ENCODE measurements at regions not wholly inside any gene's neighbourhood (a gene's known extent, or its start where the extent isn't known, plus 50 kb on each side); places are given as distances from the start of the nearest gene placed in this dataset.
"Not testable (repeated sequence)": the region's sequence is repeated elsewhere in the genome, so short reads cannot be mapped to it uniquely, and the experiment has no call there.

DNA sequence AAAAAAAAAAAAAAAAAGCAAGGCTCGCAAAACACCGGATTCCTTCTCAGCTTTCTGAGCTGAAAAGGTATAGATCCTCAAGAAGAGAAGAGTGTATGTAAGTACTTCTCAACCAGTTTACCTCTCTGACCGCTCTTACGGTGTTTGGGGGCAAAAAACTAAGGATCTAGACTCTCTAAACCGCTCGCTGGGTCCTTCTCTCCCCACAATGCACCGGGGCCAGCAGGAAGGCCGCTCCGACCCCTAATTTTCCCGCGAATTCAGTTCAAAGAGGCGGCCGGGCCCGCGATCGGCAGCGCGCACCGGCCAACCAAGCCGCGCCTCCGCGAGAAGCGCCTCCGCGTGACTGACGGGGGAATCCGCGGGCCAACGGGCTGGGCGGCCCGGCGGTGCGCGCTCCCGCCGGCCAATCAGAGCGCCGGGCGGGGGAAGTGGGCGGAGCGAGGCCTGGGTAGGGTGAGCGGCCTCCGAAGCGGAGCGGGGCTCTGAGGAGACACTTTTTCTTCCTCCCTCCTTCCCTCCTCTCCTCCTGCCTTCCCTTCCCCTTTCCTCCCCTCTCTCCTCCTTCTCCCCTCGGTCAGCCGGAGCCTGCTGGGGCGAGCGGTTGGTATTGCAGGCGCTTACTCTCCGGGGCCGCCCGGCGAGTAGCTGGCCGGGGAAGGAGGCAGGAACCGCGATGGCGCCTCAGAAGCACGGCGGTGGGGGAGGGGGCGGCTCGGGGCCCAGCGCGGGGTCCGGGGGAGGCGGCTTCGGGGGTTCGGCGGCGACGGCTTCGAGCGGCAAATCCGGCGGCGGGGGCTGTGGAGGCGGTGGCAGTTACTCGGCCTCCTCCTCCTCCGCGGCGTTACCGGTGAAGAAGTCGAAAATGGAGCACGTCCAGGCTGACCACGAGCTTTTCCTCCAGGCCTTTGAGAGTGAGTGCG, 93.0 kb downstream of the CRLF3 start:
- H3K9me3 ChIP-seq; H3K27me3 ChIP-seq (replicated peaks in 1 of 7); intact Hi-C loops (cut with DNase I; ENCODE audit: low total_unique reads): not testable (repeated sequence)
- TF ChIP-seq POLR2A (IDR thresholded peaks at IDR 0.05): peak in 1 of 3 donors; percentile 69
- TF ChIP-seq, protein P1, sequence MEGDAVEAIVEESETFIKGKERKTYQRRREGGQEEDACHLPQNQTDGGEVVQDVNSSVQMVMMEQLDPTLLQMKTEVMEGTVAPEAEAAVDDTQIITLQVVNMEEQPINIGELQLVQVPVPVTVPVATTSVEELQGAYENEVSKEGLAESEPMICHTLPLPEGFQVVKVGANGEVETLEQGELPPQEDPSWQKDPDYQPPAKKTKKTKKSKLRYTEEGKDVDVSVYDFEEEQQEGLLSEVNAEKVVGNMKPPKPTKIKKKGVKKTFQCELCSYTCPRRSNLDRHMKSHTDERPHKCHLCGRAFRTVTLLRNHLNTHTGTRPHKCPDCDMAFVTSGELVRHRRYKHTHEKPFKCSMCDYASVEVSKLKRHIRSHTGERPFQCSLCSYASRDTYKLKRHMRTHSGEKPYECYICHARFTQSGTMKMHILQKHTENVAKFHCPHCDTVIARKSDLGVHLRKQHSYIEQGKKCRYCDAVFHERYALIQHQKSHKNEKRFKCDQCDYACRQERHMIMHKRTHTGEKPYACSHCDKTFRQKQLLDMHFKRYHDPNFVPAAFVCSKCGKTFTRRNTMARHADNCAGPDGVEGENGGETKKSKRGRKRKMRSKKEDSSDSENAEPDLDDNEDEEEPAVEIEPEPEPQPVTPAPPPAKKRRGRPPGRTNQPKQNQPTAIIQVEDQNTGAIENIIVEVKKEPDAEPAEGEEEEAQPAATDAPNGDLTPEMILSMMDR (IDR thresholded peaks at IDR 0.05 in 8 of 11, conservative IDR thresholded peaks at IDR 0.05 in 3 of 11): peak in 1 of 11 experiments; percentile 27
- peak; percentile 86 to 89 (median 88) for TF ChIP-seq POLR2AphosphoS5 (IDR thresholded peaks at IDR 0.05)
- DNase-seq: peak; percentile 96
- Histone ChIP-seq H3K27ac (peak overlapping the region; percentile 77 to 95 (median 88)), H3K4me1 (peaks cover 12 to 51% (median 33%) of the 10 kb centered on the region in 6 donors), H3K36me3 (peaks cover 0 to 18% (median 1%) of the 10 kb centered on the region in 6 donors), H3K4me3 (peak overlapping the region; percentile 66 to 93 (median 76))
- 0 to 2% (median 1%) methylated on average over 54 to 87 of the region's 87 CpGs for WGBS, 5 donors

DNA sequence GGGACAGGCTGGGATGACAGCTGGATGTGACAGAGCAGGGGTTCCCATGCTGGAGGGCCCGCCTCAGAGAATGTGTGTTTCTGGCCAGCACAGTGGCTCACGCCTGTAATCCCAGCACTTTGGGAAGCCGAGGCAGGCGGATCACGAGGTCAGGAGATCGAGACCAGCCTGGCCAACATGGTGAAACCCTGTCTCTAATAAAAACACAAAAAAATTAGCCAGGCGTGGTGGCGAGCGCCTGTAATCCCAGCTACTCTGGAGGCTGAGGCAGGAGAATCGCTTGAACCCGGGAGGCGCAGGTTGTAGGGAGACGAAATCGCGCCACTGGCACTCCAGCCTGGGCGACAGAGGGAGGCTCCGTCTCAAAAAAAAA, 93.7 kb downstream of the CRLF3 start:
- 37 to 55% (median 45%) methylated on average over 16 to 17 of the region's 17 CpGs for WGBS, 5 donors
- H3K9me3 ChIP-seq; H3K27me3 ChIP-seq (replicated peaks in 1 of 7); intact Hi-C loops (cut with DNase I; ENCODE audit: low total_unique reads): not testable (repeated sequence)
- Histone ChIP-seq H3K36me3 (peaks cover 0 to 11% (median 0%) of the 10 kb centered on the region in 6 donors), H3K4me1 (peaks cover 12 to 51% (median 33%) of the 10 kb centered on the region in 6 donors), H3K27ac (peak overlapping the region in 7 of 8 donors; percentile 81 to 95 (median 89)), H3K4me3 (peak overlapping the region; percentile 7 to 93 (median 76))
- DNase-seq: peak; percentile 73

DNA sequence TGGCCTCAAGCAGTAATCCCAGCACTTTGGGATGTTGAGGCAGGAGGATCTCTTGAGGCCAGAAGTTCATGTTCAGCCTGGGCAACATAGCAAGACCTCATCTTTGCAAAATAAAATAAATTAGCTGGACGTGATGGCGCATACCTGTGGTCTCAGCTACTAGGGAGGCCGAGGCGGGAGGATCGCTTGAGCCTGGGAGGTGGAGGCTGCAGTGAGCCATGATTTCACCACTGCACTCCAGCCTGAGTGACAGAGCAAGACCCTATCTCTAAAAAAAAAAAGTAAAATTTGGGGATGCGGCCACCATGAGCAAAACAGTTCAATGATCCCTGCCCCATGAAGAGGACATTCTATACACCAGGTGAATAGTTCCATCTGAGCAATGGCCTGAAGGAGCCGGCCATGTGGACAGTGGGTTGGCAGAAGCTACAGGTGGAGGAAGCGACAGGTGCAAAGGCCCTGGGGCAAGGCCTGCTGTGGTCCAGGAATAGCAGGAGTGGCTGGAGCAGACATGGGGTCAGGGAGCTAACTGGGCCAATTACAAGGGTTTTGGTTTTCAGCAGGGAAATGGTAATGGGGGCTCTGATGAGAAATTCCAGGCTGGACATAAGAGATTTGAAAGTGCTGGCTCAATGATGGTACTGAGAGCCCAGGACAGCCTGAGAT, 94.2 kb downstream of the CRLF3 start:
- 92 to 99% (median 97%) methylated on average over 8 of the region's 8 CpGs for WGBS, 5 donors
- H3K9me3 ChIP-seq; intact Hi-C loops (cut with DNase I; ENCODE audit: low total_unique reads); H3K36me3 ChIP-seq; H3K27me3 ChIP-seq (replicated peaks in 1 of 7): not testable (repeated sequence)
- DNase-seq: peak; percentile 64
- peak overlapping the region in 2 of 8 donors; percentile 92 to 95 for H3K27ac ChIP-seq
- peaks cover 12 to 51% (median 32%) of the 10 kb centered on the region in 6 donors for H3K4me1 ChIP-seq
- H3K4me3 ChIP-seq: peak overlapping the region in 1 of 8 donors; percentile 79

DNA sequence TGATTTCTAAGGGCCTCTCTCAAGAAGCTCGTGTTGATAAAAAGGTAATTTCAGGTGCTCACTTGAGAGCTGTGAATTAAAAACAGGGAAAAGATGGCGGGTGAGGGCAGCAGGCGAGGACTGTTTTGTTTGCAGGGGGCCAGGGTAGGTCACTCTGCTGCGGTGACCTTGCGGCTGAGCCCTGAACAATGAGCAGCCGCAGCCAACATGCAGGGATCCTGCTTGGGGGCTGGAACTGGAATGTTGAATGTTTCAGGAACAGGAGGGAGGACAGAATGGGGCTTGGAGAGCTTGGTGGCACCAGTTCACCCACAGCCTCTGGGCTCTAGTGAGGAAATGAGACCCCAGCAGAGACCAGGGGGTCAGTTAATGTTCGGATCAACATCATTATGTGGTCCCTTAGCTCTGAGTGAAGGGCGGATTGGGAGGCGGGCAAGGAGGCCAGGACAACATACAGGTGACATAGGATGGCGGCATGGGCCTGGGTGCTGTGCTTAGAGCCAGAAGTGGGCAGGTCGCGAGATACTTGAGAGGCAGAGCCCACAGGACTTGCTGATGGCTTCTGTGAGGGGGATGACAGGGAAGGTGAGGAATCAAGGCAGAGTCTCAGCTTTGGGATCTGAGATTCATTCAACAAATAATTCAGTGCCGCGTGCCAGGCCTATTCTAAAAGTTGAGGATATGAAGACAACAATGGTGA, 94.9 kb downstream of the CRLF3 start:
- intact Hi-C loops (cut with DNase I; ENCODE audit: low total_unique reads); H3K36me3 ChIP-seq; H3K4me3 ChIP-seq; H3K27me3 ChIP-seq (replicated peaks in 1 of 7); H3K9me3 ChIP-seq: not testable (repeated sequence)
- H3K27ac ChIP-seq: peak overlapping the region in 1 of 8 donors; percentile 73
- peak; percentile 64 for DNase-seq
- H3K4me1 ChIP-seq: peaks cover 12 to 50% (median 29%) of the 10 kb centered on the region in 6 donors
- WGBS, 5 donors: 91 to 95% (median 94%) methylated on average over 14 of the region's 14 CpGs

DNA sequence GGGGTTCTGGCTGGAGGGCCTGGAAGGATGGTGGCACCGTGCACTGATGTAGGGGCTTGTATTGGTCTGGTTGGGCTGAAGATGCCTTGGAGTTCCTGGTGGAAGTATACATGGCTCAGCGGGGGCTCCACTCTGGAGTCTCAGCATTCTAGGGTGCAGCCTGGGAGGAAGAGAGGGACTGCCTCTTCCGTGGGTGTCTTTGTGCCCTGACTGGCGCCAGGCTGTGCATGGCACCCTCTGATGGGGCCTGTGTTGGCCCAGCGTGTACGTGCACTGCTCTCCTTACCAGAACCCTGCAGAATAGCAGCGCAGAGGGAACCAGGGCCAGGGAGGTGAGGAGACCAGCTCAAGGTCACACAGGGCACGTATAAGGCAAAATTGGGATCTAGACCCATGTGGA, 97.0 kb downstream of the CRLF3 start:
- peak; percentile 64 for DNase-seq
- H3K4me3 ChIP-seq; intact Hi-C loops (cut with DNase I; ENCODE audit: low total_unique reads); H3K36me3 ChIP-seq; H3K9me3 ChIP-seq; H3K27ac ChIP-seq; H3K27me3 ChIP-seq (replicated peaks in 1 of 7): not testable (repeated sequence)
- WGBS, 5 donors: 74 to 86% (median 84%) methylated on average over 6 to 8 of the region's 8 CpGs
- H3K4me1 ChIP-seq: peaks cover 0 to 30% (median 11%) of the 10 kb centered on the region in 6 donors

DNA sequence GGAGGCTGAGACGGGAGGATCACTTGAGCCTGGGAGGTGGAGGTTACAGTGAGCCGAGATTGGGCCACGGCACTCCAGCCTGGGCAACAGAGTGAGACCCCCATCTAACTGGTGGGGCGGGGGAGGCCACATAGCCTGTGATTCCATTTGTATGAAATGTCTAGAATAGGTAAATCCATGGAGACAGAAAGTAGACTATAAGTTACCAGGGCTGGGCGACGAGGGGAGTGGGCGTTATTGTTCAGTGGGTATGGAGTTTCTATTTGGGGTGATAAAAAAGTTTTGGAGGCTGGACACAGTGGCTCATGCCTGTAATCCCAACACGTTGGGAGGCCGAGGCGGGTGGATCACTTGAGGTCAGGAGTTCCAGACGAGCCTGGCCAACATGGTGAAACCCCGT, 97.8 kb downstream of the CRLF3 start:
- H3K27me3 ChIP-seq (replicated peaks in 1 of 7); H3K36me3 ChIP-seq; DNase-seq; H3K4me3 ChIP-seq; H3K27ac ChIP-seq; H3K9me3 ChIP-seq; intact Hi-C loops (cut with DNase I; ENCODE audit: low total_unique reads): not testable (repeated sequence)
- H3K4me1 ChIP-seq: peaks cover 0 to 29% (median 10%) of the 10 kb centered on the region in 6 donors
- 85 to 96% (median 89%) methylated on average over 12 of the region's 12 CpGs for WGBS, 5 donors

DNA sequence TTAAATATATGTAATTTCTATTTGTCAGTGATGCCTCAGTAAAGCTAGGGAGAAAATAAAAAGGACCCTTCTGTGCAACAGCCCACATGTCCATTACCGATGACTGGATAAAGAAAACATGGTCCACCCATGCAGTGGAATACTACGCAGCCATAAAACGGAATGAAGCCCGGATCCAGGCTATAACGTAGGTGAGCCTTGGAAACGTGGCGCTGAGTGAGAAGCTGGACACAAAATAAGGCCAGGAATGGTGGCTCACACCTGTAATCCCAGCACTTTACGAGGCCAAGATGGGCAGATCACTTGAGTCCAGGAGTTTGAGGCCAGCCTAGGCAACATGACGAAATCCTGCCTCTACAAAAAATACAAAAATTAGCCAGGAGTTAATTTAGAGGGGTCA, 98.2 kb downstream of the CRLF3 start:
- H3K9me3 ChIP-seq; H3K27me3 ChIP-seq (replicated peaks in 1 of 7); H3K36me3 ChIP-seq; intact Hi-C loops (cut with DNase I; ENCODE audit: low total_unique reads); DNase-seq; H3K27ac ChIP-seq; H3K4me3 ChIP-seq: not testable (repeated sequence)
- H3K4me1 ChIP-seq: peaks cover 0 to 29% (median 10%) of the 10 kb centered on the region in 6 donors
- WGBS, 5 donors: 93 to 97% (median 95%) methylated on average over 9 of the region's 9 CpGs

DNA sequence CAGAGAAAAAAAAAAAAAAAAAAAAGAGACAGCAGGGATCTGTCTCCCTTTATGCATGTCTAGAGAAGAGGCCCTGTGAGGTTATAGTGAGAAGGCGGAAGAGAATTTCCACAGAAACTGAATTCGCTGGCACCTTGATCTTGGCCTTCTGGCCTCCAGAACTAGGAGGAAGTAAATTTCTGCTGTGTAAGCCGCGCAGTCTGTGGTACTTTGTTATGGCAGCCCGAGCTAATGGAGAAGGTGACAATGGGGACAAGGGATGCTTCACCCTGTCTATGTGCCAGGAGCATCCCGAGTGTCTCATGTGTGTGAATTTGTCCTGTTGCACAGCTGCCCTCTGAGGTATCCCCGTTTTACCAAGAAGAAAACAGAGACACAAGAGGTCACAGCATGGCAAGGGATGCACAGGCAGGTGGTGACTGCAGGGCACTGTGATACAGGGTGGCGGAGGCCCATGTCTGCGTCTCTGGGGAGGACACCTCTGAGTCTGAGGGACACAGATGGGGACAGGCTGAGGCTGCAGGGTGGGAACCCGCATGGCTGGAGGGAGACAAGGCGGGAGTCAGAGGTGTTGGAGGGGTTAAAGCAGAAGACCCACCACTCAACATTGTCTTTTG, 100.3 kb downstream of the CRLF3 start:
- H3K36me3 ChIP-seq; H3K27me3 ChIP-seq (replicated peaks in 1 of 7); H3K4me3 ChIP-seq; H3K9me3 ChIP-seq; intact Hi-C loops (cut with DNase I; ENCODE audit: low total_unique reads); H3K27ac ChIP-seq: not testable (repeated sequence)
- H3K4me1 ChIP-seq: peaks cover 0 to 24% (median 7%) of the 10 kb centered on the region in 6 donors
- WGBS, 5 donors: 65 to 79% (median 72%) methylated on average over 10 to 11 of the region's 11 CpGs
- DNase-seq: peak; percentile 63
